ENCODE measurements at regions not wholly inside any gene's neighbourhood (a gene's known extent, or its start where the extent isn't known, plus 50 kb on each side); places are given as distances from the start of the nearest gene placed in this dataset.

DNA sequence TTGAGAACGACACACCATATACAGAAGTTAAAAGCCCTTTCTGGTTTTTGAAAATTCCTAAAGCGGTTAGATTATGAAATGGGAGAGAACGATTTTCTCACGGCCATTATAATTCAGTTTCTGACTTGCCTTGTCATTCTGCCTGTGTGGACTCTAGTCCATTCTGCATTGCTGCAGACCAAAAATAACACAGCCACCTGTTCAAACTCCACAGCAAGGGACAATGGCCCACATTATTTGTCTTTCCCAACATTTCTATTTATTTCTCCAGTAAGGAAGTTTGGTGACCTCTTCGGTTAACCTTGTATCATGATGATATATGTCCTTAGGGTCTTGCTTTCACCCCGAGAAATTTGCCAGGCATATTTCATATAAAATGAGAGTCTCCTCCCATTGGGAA lies 497.7 kb downstream of the BRINP1 start:
- no peak for TF ChIP-seq REST (IDR thresholded peaks at IDR 0.05; ENCODE audit: insufficient read depth in 1 of 2, low read depth in 2 of 2, low read length in 2 of 2)
- no peak for TF ChIP-seq POLR2AphosphoS5 (IDR thresholded peaks at IDR 0.05; ENCODE audit: low read depth, low read length)
- TF ChIP-seq TAF1 (IDR thresholded peaks at IDR 0.05; ENCODE audit: borderline replicate concordance, insufficient read depth, low read length), result no peak
- TF ChIP-seq FOXP2 (optimal IDR thresholded peaks at IDR 0.05; ENCODE audit: borderline replicate concordance, extremely low read depth, extremely low read length, insufficient read depth), result no peak
- no peak for TF ChIP-seq SIN3A (IDR thresholded peaks at IDR 0.05; ENCODE audit: borderline replicate concordance, insufficient read depth, low read length)

DNA sequence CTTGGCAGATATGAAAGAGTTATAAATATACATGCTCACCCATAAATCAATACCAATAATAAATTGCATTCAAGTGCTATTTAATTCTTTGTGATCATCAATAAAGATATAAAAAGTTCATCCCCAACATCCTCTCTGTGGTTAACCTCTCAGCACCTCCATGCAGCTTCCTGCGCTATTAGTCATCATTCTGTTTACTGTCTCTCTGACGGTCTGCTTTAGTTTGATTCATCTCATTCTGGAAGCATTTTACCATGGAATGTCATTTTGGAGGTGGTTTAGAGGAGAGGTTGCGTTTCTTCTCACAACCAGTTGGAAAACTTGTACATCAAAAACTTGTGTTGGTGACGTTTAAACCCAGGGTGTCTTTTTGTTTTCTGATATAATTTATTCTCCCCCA lies 486.6 kb downstream of the BRINP1 start:
- TF ChIP-seq POLR2AphosphoS5 (IDR thresholded peaks at IDR 0.05; ENCODE audit: low read depth, low read length) (no peak), SIN3A (IDR thresholded peaks at IDR 0.05; ENCODE audit: borderline replicate concordance, insufficient read depth, low read length) (no peak), TAF1 (IDR thresholded peaks at IDR 0.05; ENCODE audit: borderline replicate concordance, insufficient read depth, low read length) (no peak), FOXP2 (optimal IDR thresholded peaks at IDR 0.05; ENCODE audit: borderline replicate concordance, extremely low read depth, extremely low read length, insufficient read depth) (no peak), REST (IDR thresholded peaks at IDR 0.05; ENCODE audit: insufficient read depth in 1 of 2, low read depth in 2 of 2, low read length in 2 of 2) (no peak)

DNA sequence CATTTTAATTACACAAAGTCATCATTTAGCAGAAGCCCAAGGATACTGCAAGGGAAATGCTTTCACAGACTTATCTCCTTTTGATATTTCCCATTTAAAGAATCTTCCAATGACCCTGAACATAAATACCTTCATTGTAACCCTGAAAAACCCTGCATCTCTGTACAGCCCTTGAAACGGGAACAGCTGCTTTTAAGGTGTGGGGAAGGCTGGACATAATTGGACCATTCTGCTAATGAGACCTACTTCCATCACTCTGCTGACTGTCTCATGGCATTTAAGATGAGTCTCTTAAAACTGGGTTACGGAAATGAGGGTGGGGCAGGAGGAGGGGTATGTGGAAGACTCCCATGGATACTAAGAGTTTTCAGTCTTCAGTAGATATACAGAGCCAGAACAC lies 485.8 kb downstream of the BRINP1 start:
- no peak for TF ChIP-seq FOXP2 (optimal IDR thresholded peaks at IDR 0.05; ENCODE audit: borderline replicate concordance, extremely low read depth, extremely low read length, insufficient read depth)
- no peak for TF ChIP-seq TAF1 (IDR thresholded peaks at IDR 0.05; ENCODE audit: borderline replicate concordance, insufficient read depth, low read length)
- TF ChIP-seq REST (IDR thresholded peaks at IDR 0.05; ENCODE audit: insufficient read depth in 1 of 2, low read depth in 2 of 2, low read length in 2 of 2), result no peak
- TF ChIP-seq POLR2AphosphoS5 (IDR thresholded peaks at IDR 0.05; ENCODE audit: low read depth, low read length), result no peak
- TF ChIP-seq SIN3A (IDR thresholded peaks at IDR 0.05; ENCODE audit: borderline replicate concordance, insufficient read depth, low read length), result no peak

GRCh38 chr9:118891213-118891612 lies 478.0 kb downstream of the BRINP1 start:
- no peak for TF ChIP-seq TAF1 (IDR thresholded peaks at IDR 0.05; ENCODE audit: borderline replicate concordance, insufficient read depth, low read length)
- TF ChIP-seq POLR2AphosphoS5 (IDR thresholded peaks at IDR 0.05; ENCODE audit: low read depth, low read length), result no peak
- TF ChIP-seq REST (IDR thresholded peaks at IDR 0.05; ENCODE audit: insufficient read depth in 1 of 2, low read depth in 2 of 2, low read length in 2 of 2), result no peak
- TF ChIP-seq SIN3A (IDR thresholded peaks at IDR 0.05; ENCODE audit: borderline replicate concordance, insufficient read depth, low read length), result no peak
- TF ChIP-seq FOXP2 (optimal IDR thresholded peaks at IDR 0.05; ENCODE audit: borderline replicate concordance, extremely low read depth, extremely low read length, insufficient read depth), result no peak
